HG03159 (cell line): ENCODE measurements at regions not wholly inside any gene's neighbourhood (a gene's known extent, or its start where the extent isn't known, plus 50 kb on each side); places are given as distances from the start of the nearest gene placed in this dataset.
"Not testable (repeated sequence)": the region's sequence is repeated elsewhere in the genome, so short reads cannot be mapped to it uniquely, and the experiment has no call there.

ENCODE experiments used
- ATAC-seq: cut with Tn5 transposase; IDR thresholded peaks from one replicate; pipeline ENCODE4 v1.9.1; 2021; ENCODE audit warnings: mild to moderate bottlenecking, moderate library complexity; ENCODE audit not compliant: unreplicated experiment

GRCh38 chr11:109926941-109927340 lies 166.3 kb upstream of the ZC3H12C start:
- no peak for ATAC-seq

- ATAC-seq: no peak
Measured at GRCh38 chr11:109929308-109929707, 163.9 kb upstream of the ZC3H12C start.

GRCh38 chr11:109933126-109933525 lies 160.1 kb upstream of the ZC3H12C start:
- no peak for ATAC-seq

GRCh38 chr11:109934151-109934550 lies 159.0 kb upstream of the ZC3H12C start:
- ATAC-seq: no peak

- no peak for ATAC-seq
Measured at GRCh38 chr11:109936661-109937180, 156.5 kb upstream of the ZC3H12C start.

GRCh38 chr11:109937968-109938367 lies 155.2 kb upstream of the ZC3H12C start:
- ATAC-seq: no peak

- ATAC-seq: no peak
Measured at GRCh38 chr11:109939166-109939810, 153.9 kb upstream of the ZC3H12C start.

- ATAC-seq: no peak
Measured at GRCh38 chr11:109940816-109941215, 152.4 kb upstream of the ZC3H12C start.

- peak; percentile 76 for ATAC-seq
Measured at GRCh38 chr11:109945626-109946321, 147.4 kb upstream of the ZC3H12C start.

- ATAC-seq: peak; percentile 88
Measured at GRCh38 chr11:109946322-109946846, 146.8 kb upstream of the ZC3H12C start.

GRCh38 chr11:109954534-109954933 lies 138.7 kb upstream of the ZC3H12C start:
- ATAC-seq: no peak

- peak; percentile 83 for ATAC-seq
Measured at GRCh38 chr11:109956124-109956793, 136.9 kb upstream of the ZC3H12C start.

- ATAC-seq: peak; percentile 48
Measured at GRCh38 chr11:109957000-109957399, 136.2 kb upstream of the ZC3H12C start.

- no peak for ATAC-seq
Measured at GRCh38 chr11:109957601-109958000, 135.6 kb upstream of the ZC3H12C start.

- ATAC-seq: no peak
Measured at GRCh38 chr11:109958131-109958820, 134.9 kb upstream of the ZC3H12C start.

GRCh38 chr11:109958821-109959166 lies 134.4 kb upstream of the ZC3H12C start:
- ATAC-seq: no peak

- no peak for ATAC-seq
Measured at GRCh38 chr11:109960831-109961230, 132.4 kb upstream of the ZC3H12C start.

- no peak for ATAC-seq
Measured at GRCh38 chr11:109961261-109961660, 131.9 kb upstream of the ZC3H12C start.

GRCh38 chr11:109963101-109963500 lies 130.1 kb upstream of the ZC3H12C start:
- no peak for ATAC-seq

- ATAC-seq: no peak
Measured at GRCh38 chr11:109964487-109964886, 128.7 kb upstream of the ZC3H12C start.

- ATAC-seq: not testable (repeated sequence)
Measured at GRCh38 chr11:109965445-109965844, 127.7 kb upstream of the ZC3H12C start.
